ENCODE measurements at regions not wholly inside any gene's neighbourhood (a gene's known extent, or its start where the extent isn't known, plus 50 kb on each side); places are given as distances from the start of the nearest gene placed in this dataset.

DNA sequence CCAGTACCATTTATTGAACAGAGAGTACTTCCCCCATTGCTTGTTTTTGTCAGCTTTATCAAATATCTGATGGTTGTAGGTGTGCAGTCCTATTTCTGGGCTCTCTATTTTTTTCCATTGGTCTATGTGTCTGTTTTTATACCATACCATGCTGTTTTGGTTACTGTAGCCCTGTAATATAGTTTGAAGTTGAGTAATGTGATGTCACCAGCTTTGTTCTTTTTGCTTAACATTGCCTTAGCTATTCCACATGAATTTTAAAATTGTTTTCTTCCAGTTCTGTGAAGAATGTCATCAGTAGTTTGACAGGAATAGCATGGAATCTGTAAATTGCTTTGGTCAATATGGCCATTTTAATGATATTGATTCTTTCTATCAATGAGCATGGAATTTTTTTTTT is 140.5 kb upstream of the RHOBTB1 start:
- H3K36me3 ChIP-seq (ENCODE audit: control insufficient read depth, insufficient read depth, low read length): no peaks in the 10 kb centered on the region
- H3K27me3 ChIP-seq (ENCODE audit: control insufficient read depth, insufficient read depth, low read length): no peaks in the 10 kb centered on the region
- no peak overlapping the region for H3K27ac ChIP-seq (ENCODE audit: low read depth, low read length)
- no peaks in the 10 kb centered on the region for H3K4me1 ChIP-seq (ENCODE audit: control insufficient read depth, insufficient read depth, low read length)
- H3K4me3 ChIP-seq (ENCODE audit: low read length): no peak overlapping the region
- H3K9ac ChIP-seq (ENCODE audit: low read length): no peak overlapping the region

GRCh38 chr10:61081301-61081700 is 137.3 kb upstream of the RHOBTB1 start:
- H3K27ac ChIP-seq (ENCODE audit: low read depth, low read length): no peak overlapping the region
- H3K9ac ChIP-seq (ENCODE audit: low read length): no peak overlapping the region
- H3K27me3 ChIP-seq (ENCODE audit: control insufficient read depth, insufficient read depth, low read length): no peaks in the 10 kb centered on the region
- H3K4me3 ChIP-seq (ENCODE audit: low read length): no peak overlapping the region
- H3K4me1 ChIP-seq (ENCODE audit: control insufficient read depth, insufficient read depth, low read length): no peaks in the 10 kb centered on the region
- no peaks in the 10 kb centered on the region for H3K36me3 ChIP-seq (ENCODE audit: control insufficient read depth, insufficient read depth, low read length)

DNA sequence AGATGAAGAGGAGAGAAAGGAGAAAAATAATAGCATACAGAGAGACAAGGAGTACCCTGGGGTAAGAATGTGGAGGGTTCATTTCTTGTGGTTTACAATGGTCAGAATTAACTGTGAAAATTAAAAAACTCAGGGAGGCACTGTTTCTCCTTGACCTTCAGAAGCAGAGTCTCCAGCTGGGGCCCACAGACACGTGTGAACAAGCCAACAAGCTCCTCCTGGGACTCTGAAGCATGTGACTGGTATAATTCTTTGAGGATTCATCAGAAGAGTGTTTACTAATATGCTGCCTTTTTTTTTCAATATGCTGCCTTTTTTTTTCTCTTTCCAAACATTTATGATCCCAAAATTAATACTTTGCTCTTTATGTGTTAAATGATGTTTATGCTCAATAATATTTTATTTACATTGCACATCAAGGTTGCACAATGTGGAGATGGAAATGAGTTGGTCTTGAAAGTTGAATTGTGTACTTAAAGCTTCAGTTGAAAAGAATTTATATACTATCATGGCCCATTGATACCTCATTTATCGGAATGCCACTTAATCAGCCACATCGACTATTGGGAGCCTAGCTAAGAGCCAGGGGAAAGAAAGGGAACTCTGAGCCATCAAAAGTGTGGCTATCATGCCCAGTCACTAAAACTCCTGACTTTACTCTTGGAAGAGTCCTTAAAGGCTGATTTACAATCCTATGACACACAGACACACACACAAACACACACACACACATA is 134.7 kb upstream of the RHOBTB1 start:
- Histone ChIP-seq H3K36me3 (ENCODE audit: control insufficient read depth, insufficient read depth, low read length) (no peaks in the 10 kb centered on the region), H3K9ac (ENCODE audit: low read length) (no peak overlapping the region), H3K27ac (ENCODE audit: low read depth, low read length) (no peak overlapping the region), H3K27me3 (ENCODE audit: control insufficient read depth, insufficient read depth, low read length) (no peaks in the 10 kb centered on the region), H3K4me3 (ENCODE audit: low read length) (no peak overlapping the region), H3K4me1 (ENCODE audit: control insufficient read depth, insufficient read depth, low read length) (no peaks in the 10 kb centered on the region)

GRCh38 chr10:61076572-61077114 is 132.7 kb upstream of the RHOBTB1 start:
- Histone ChIP-seq H3K36me3 (ENCODE audit: control insufficient read depth, insufficient read depth, low read length) (no peaks in the 10 kb centered on the region), H3K9ac (ENCODE audit: low read length) (no peak overlapping the region), H3K4me3 (ENCODE audit: low read length) (no peak overlapping the region)

GRCh38 chr10:61073391-61073790 is 129.4 kb upstream of the RHOBTB1 start:
- Histone ChIP-seq H3K27me3 (ENCODE audit: control insufficient read depth, insufficient read depth, low read length) (no peaks in the 10 kb centered on the region), H3K4me1 (ENCODE audit: control insufficient read depth, insufficient read depth, low read length) (no peaks in the 10 kb centered on the region), H3K36me3 (ENCODE audit: control insufficient read depth, insufficient read depth, low read length) (no peaks in the 10 kb centered on the region), H3K9ac (ENCODE audit: low read length) (no peak overlapping the region), H3K4me3 (ENCODE audit: low read length) (no peak overlapping the region), H3K27ac (ENCODE audit: low read depth, low read length) (no peak overlapping the region)

More at GRCh38 chr10:61076572-61077114, 132.7 kb upstream of the RHOBTB1 start:
- no peak overlapping the region for H3K27ac ChIP-seq (ENCODE audit: low read depth, low read length)
- no peaks in the 10 kb centered on the region for H3K4me1 ChIP-seq (ENCODE audit: control insufficient read depth, insufficient read depth, low read length)
- no peaks in the 10 kb centered on the region for H3K27me3 ChIP-seq (ENCODE audit: control insufficient read depth, insufficient read depth, low read length)

DNA sequence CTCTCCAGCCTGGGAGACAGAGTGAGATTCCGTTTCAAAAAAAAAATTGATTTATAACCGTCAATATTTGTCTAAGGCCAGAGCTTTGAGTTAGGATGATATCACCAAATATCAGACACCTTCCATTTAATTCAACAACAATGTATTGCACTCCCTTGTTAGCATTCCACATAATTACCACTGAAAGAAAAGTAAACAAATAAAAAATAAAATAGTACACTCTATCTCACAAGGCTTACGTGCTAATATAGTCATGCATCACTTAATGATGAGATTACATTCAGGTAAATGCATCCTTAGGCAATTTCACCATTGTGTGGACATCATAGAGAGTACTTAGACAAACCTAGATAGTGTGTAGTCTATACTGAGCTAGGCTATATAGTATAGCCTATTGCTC is 127.6 kb upstream of the RHOBTB1 start:
- Histone ChIP-seq H3K27me3 (ENCODE audit: control insufficient read depth, insufficient read depth, low read length) (no peaks in the 10 kb centered on the region), H3K4me3 (ENCODE audit: low read length) (no peak overlapping the region), H3K4me1 (ENCODE audit: control insufficient read depth, insufficient read depth, low read length) (no peaks in the 10 kb centered on the region), H3K36me3 (ENCODE audit: control insufficient read depth, insufficient read depth, low read length) (no peaks in the 10 kb centered on the region), H3K27ac (ENCODE audit: low read depth, low read length) (no peak overlapping the region), H3K9ac (ENCODE audit: low read length) (no peak overlapping the region)

GRCh38 chr10:61068471-61068870 is 124.5 kb upstream of the RHOBTB1 start:
- H3K27ac ChIP-seq (ENCODE audit: low read depth, low read length): no peak overlapping the region
- H3K36me3 ChIP-seq (ENCODE audit: control insufficient read depth, insufficient read depth, low read length): no peaks in the 10 kb centered on the region
- H3K4me3 ChIP-seq (ENCODE audit: low read length): no peak overlapping the region
- H3K9ac ChIP-seq (ENCODE audit: low read length): no peak overlapping the region
- H3K27me3 ChIP-seq (ENCODE audit: control insufficient read depth, insufficient read depth, low read length): no peaks in the 10 kb centered on the region
- H3K4me1 ChIP-seq (ENCODE audit: control insufficient read depth, insufficient read depth, low read length): no peaks in the 10 kb centered on the region

- no peak overlapping the region for H3K27ac ChIP-seq (ENCODE audit: low read depth, low read length)
- H3K36me3 ChIP-seq (ENCODE audit: control insufficient read depth, insufficient read depth, low read length): no peaks in the 10 kb centered on the region
- no peaks in the 10 kb centered on the region for H3K4me1 ChIP-seq (ENCODE audit: control insufficient read depth, insufficient read depth, low read length)
- H3K4me3 ChIP-seq (ENCODE audit: low read length): no peak overlapping the region
- no peak overlapping the region for H3K9ac ChIP-seq (ENCODE audit: low read length)
- H3K27me3 ChIP-seq (ENCODE audit: control insufficient read depth, insufficient read depth, low read length): no peaks in the 10 kb centered on the region
Measured at GRCh38 chr10:61067671-61068336, 123.8 kb upstream of the RHOBTB1 start.

- Histone ChIP-seq H3K36me3 (ENCODE audit: control insufficient read depth, insufficient read depth, low read length) (no peaks in the 10 kb centered on the region), H3K27ac (ENCODE audit: low read depth, low read length) (no peak overlapping the region), H3K9ac (ENCODE audit: low read length) (no peak overlapping the region), H3K4me3 (ENCODE audit: low read length) (no peak overlapping the region), H3K4me1 (ENCODE audit: control insufficient read depth, insufficient read depth, low read length) (no peaks in the 10 kb centered on the region), H3K27me3 (ENCODE audit: control insufficient read depth, insufficient read depth, low read length) (no peaks in the 10 kb centered on the region)
Measured at GRCh38 chr10:61066661-61067344, 122.8 kb upstream of the RHOBTB1 start.

- no peak overlapping the region for H3K4me3 ChIP-seq (ENCODE audit: low read length)
- H3K9ac ChIP-seq (ENCODE audit: low read length): no peak overlapping the region
- no peak overlapping the region for H3K27ac ChIP-seq (ENCODE audit: low read depth, low read length)
- H3K27me3 ChIP-seq (ENCODE audit: control insufficient read depth, insufficient read depth, low read length): no peaks in the 10 kb centered on the region
- H3K36me3 ChIP-seq (ENCODE audit: control insufficient read depth, insufficient read depth, low read length): no peaks in the 10 kb centered on the region
- no peaks in the 10 kb centered on the region for H3K4me1 ChIP-seq (ENCODE audit: control insufficient read depth, insufficient read depth, low read length)
Measured at GRCh38 chr10:61065051-61065450, 121.1 kb upstream of the RHOBTB1 start.

GRCh38 chr10:61064356-61064755 is 120.4 kb upstream of the RHOBTB1 start:
- H3K27me3 ChIP-seq (ENCODE audit: control insufficient read depth, insufficient read depth, low read length): no peaks in the 10 kb centered on the region
- H3K27ac ChIP-seq (ENCODE audit: low read depth, low read length): no peak overlapping the region
- H3K9ac ChIP-seq (ENCODE audit: low read length): no peak overlapping the region
- H3K4me3 ChIP-seq (ENCODE audit: low read length): no peak overlapping the region
- H3K36me3 ChIP-seq (ENCODE audit: control insufficient read depth, insufficient read depth, low read length): no peaks in the 10 kb centered on the region
- H3K4me1 ChIP-seq (ENCODE audit: control insufficient read depth, insufficient read depth, low read length): no peaks in the 10 kb centered on the region

- Histone ChIP-seq H3K4me3 (ENCODE audit: low read length) (no peak overlapping the region), H3K9ac (ENCODE audit: low read length) (no peak overlapping the region), H3K36me3 (ENCODE audit: control insufficient read depth, insufficient read depth, low read length) (no peaks in the 10 kb centered on the region), H3K27ac (ENCODE audit: low read depth, low read length) (no peak overlapping the region), H3K4me1 (ENCODE audit: control insufficient read depth, insufficient read depth, low read length) (no peaks in the 10 kb centered on the region), H3K27me3 (ENCODE audit: control insufficient read depth, insufficient read depth, low read length) (no peaks in the 10 kb centered on the region)
Measured at GRCh38 chr10:61063901-61064300, 119.9 kb upstream of the RHOBTB1 start.

All from rectal smooth muscle tissue (tissue), 1 donor.